PC-9 (cell line): ENCODE measurements at regions not wholly inside any gene's neighbourhood (a gene's known extent, or its start where the extent isn't known, plus 50 kb on each side); places are given as distances from the start of the nearest gene placed in this dataset.

Experiments used
- BruUV-seq: library from RNA; stranded (reverse); fragments of 400-500 nt; replicated peaks from 2 replicates; lab custom pipeline; 2021; lab: Mats Ljungman, UMichigan
- CTCF ChIA-PET: fragments of 300-600 bp; sonication (Branson Sonifier 250); formaldehyde crosslinking; loops from one replicate; lab custom pipeline; 2022; ENCODE audit warnings: antibody characterized with exemption; lab: Charles Lee
- POLR2A ChIA-PET: fragments of 300-600 bp; sonication (Branson Sonifier 250); formaldehyde crosslinking; loops from one replicate; lab custom pipeline; 2022; ENCODE audit warnings: antibody characterized with exemption; ENCODE audit not compliant: unreplicated experiment; lab: Charles Lee
- DNase-seq, 2 experiments: peaks; one replicate each; pipeline versions ENCODE4 v3.0.0 to v3.0.0-alpha.2; 2015 to 2022; ENCODE audit warnings: mixed read lengths in 1 of 2
- H2AFZ ChIP-seq: fragments of 200-600 bp; sonication (generic); 2 replicates; pipeline ENCODE4 v1.8.1; 2017; ENCODE audit warnings: antibody characterized with exemption
- H3F3A ChIP-seq: fragments of 200-600 bp; sonication (generic); 2 replicates; pipeline ENCODE4 v1.8.1; 2017; ENCODE audit warnings: antibody characterized with exemption, mild to moderate bottlenecking, low read depth; ENCODE audit not compliant: insufficient read depth
- H3K27ac ChIP-seq: fragments of 200-600 bp; sonication (generic); 2 replicates; pipeline ENCODE4 v1.6.1; 2016; ENCODE audit warnings: mixed run types
- H3K27me3 ChIP-seq: fragments of 200-600 bp; sonication (generic); 2 replicates; pipeline ENCODE4 v1.6.1; 2016; ENCODE audit warnings: low read depth, mixed run types; ENCODE audit not compliant: insufficient read depth
- H3K36me3 ChIP-seq: fragments of 200-600 bp; sonication (generic); 2 replicates; pipeline ENCODE4 v1.6.1; 2016; ENCODE audit warnings: low read depth, mixed run types
- H3K4me1 ChIP-seq: fragments of 200-600 bp; sonication (generic); replicated peaks from 2 replicates; pipeline ENCODE4 v1.6.1; 2016; ENCODE audit warnings: mixed run types; ENCODE audit not compliant: insufficient read depth
- H3K4me2 ChIP-seq: fragments of 200-600 bp; sonication (generic); 2 replicates; pipeline ENCODE4 v1.6.1; 2017; ENCODE audit warnings: mixed run types
- H3K4me3 ChIP-seq: fragments of 200-600 bp; sonication (generic); 2 replicates; pipeline ENCODE4 v1.6.1; 2016; ENCODE audit warnings: mixed run types
- H3K79me2 ChIP-seq: fragments of 200-600 bp; sonication (generic); 2 replicates; pipeline ENCODE4 v1.6.1; 2017; ENCODE audit warnings: low read depth, mixed run types
- H3K9me2 ChIP-seq: fragments of 200-600 bp; sonication (generic); 2 replicates; pipeline ENCODE4 v1.8.1; 2017; ENCODE audit warnings: mild to moderate bottlenecking; ENCODE audit not compliant: insufficient read depth
- H3K9me3 ChIP-seq: fragments of 200-600 bp; sonication (generic); 2 replicates; pipeline ENCODE4 v1.8.1; 2016; ENCODE audit warnings: low read depth; ENCODE audit not compliant: insufficient read depth
- H4K20me1 ChIP-seq: fragments of 200-600 bp; sonication (generic); 2 replicates; pipeline ENCODE4 v1.8.1; 2017; ENCODE audit not compliant: insufficient read depth
- CTCF ChIP-seq: fragments of 200-600 bp; sonication (generic); conservative IDR thresholded peaks from 2 replicates; pipeline ENCODE4 v1.6.1; 2017; ENCODE audit warnings: mixed run types, antibody characterized with exemption, mild to moderate bottlenecking, moderate library complexity
- EZH2 ChIP-seq: fragments of 200-600 bp; sonication (generic); IDR thresholded peaks from 2 replicates; pipeline ENCODE4 v1.8.0; 2017; ENCODE audit warnings: antibody characterized with exemption, low read depth
- intact Hi-C: fragments of 100-400 bp; cut with micrococcal nuclease; formaldehyde crosslinking; loops from one replicate; pipeline ENCODE4 v1.10.0; 2022; ENCODE audit not compliant: unreplicated experiment

- H3K4me2 ChIP-seq = no peak overlapping the region
- no peaks in the 10 kb centered on the region for H3K36me3 ChIP-seq
- no peak overlapping the region for H3K27ac ChIP-seq
- no peaks in the 10 kb centered on the region for H3K27me3 ChIP-seq
- no peaks in the 10 kb centered on the region; the same call in 1 of the 2 replicates for H3K9me3 ChIP-seq
- no peaks in the 10 kb centered on the region for H3K9me2 ChIP-seq
- H3K4me1 ChIP-seq = no peaks in the 10 kb centered on the region
- no peak overlapping the region for H2AFZ ChIP-seq
- BruUV-seq = no TSS peak
- no peaks in the 10 kb centered on the region for H3F3A ChIP-seq
- H4K20me1 ChIP-seq = no peaks in the 10 kb centered on the region
- H3K79me2 ChIP-seq = no peaks in the 10 kb centered on the region
- DNase-seq = no peak
- H3K4me3 ChIP-seq = no peak overlapping the region
- ChIA-PET POLR2A (interaction anchor here (0.6 kb wide), 1 partner anchor 10 kb away, joined by 3 read pairs; no protein-coding TSS in a partner anchor), CTCF (no interaction called here)
- intact Hi-C loops = no loop called here
- no peak for TF ChIP-seq CTCF
- TF ChIP-seq EZH2 = no peak
These were observed 203.7 kb downstream of the NXNL2 start for GRCh38 chr9:88738709-88739108.

DNA sequence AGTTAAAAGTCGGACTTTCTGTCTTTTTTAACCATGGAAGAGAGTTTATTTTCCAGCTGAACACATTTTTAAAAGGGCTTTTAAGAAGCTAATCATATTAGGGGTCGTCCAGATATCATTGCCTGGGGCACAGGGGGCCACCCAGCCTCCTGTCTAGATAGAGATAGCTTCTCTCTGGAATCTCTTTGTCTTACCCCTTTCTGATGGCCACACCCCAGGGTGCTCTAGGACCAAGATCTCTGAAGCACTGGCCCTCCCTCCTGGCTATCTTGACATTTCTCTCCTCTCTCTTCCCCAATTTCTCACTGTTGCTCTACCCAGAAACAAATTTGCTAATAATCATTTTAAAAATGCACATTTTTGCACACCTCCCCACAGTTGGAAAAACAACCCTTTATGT, 204.4 kb downstream of the NXNL2 start:
- no peak for DNase-seq
- Histone ChIP-seq H3F3A (no peaks in the 10 kb centered on the region), H3K36me3 (no peaks in the 10 kb centered on the region), H3K9me3 (no peaks in the 10 kb centered on the region; the same call in 1 of the 2 replicates), H3K79me2 (no peaks in the 10 kb centered on the region), H3K4me1 (no peaks in the 10 kb centered on the region), H3K9me2 (no peaks in the 10 kb centered on the region), H3K4me2 (no peak overlapping the region), H2AFZ (no peak overlapping the region), H3K4me3 (no peak overlapping the region), H3K27me3 (no peaks in the 10 kb centered on the region), H4K20me1 (no peaks in the 10 kb centered on the region), H3K27ac (no peak overlapping the region)
- no peak for TF ChIP-seq CTCF
- TF ChIP-seq EZH2 = no peak
- intact Hi-C loops = no loop called here
- no TSS peak for BruUV-seq
- CTCF ChIA-PET = no interaction called here
- POLR2A ChIA-PET = interaction anchor here (0.6 kb wide), 1 partner anchor 9 kb away, joined by 3 read pairs; no protein-coding TSS in a partner anchor

- no peaks in the 10 kb centered on the region for H3K36me3 ChIP-seq
- no peak overlapping the region for H3K4me2 ChIP-seq
- no peaks in the 10 kb centered on the region for H3K9me2 ChIP-seq
- no peaks in the 10 kb centered on the region for H3K27me3 ChIP-seq
- POLR2A ChIA-PET = no interaction called here
- H3K4me1 ChIP-seq = no peaks in the 10 kb centered on the region
- no peaks in the 10 kb centered on the region for H3K79me2 ChIP-seq
- TF ChIP-seq EZH2 (no peak), CTCF (no peak)
- BruUV-seq = no TSS peak
- H3K27ac ChIP-seq = no peak overlapping the region
- H4K20me1 ChIP-seq = no peaks in the 10 kb centered on the region
- CTCF ChIA-PET = no interaction called here
- no peaks in the 10 kb centered on the region for H3F3A ChIP-seq
- no peak for DNase-seq
- intact Hi-C loops = no loop called here
- no peaks in the 10 kb centered on the region; the same call in 1 of the 2 replicates for H3K9me3 ChIP-seq
- H3K4me3 ChIP-seq = no peak overlapping the region
- H2AFZ ChIP-seq = no peak overlapping the region
These were observed 205.9 kb downstream of the NXNL2 start for GRCh38 chr9:88740844-88741243.
